ENCODE measurements at regions not wholly inside any gene's neighbourhood (a gene's known extent, or its start where the extent isn't known, plus 50 kb on each side); places are given as distances from the start of the nearest gene placed in this dataset.

DNA sequence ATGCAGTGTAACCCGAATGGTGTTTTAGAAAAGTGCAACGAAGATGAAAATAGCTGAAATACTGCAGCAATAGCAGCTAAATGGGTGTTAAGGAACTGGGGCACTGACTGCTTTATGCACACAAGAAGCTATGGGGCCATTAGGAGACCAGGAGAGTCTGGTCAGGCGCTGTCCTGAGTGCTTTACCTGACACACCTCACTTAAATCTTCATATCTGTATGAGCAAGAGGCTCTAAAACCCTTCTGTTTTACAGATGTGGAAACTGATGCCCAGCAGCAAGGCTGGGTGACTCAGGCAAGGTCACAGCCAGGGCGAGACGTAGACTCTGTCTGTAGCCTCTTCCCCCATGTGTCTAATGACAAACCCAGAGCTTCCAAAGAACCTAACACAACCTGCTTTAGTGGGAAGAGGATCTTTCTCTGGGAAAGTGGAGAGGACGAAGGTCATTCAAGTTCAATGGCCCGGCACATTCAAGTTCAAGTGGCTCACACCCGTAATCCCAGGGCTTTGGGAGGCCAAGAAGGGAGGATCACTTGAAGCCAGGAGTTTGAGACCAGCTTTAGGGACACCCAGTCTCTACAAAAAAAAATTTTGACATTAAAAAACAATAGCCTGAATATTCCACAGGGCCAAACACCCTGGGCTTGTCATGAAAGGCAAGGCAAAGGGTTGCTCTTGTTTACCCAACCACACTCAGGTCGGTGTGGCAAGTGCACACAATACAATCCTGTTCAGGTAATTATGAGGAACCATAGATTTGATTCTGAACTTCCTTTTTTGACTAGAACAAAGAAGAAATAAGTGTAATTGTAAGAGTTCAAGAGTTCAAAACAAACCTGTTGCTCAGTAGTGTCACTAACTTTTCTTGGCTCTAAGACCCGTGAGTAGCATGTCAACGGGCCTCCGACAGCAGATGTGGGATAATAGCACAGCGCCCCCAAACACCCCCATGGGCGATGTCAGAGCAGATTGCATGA, 53.7 kb upstream of the KLF6 start:
- in situ Hi-C loops (cut with HindIII; ENCODE audit: low sequenced_read_pairs) = no loop called here

DNA sequence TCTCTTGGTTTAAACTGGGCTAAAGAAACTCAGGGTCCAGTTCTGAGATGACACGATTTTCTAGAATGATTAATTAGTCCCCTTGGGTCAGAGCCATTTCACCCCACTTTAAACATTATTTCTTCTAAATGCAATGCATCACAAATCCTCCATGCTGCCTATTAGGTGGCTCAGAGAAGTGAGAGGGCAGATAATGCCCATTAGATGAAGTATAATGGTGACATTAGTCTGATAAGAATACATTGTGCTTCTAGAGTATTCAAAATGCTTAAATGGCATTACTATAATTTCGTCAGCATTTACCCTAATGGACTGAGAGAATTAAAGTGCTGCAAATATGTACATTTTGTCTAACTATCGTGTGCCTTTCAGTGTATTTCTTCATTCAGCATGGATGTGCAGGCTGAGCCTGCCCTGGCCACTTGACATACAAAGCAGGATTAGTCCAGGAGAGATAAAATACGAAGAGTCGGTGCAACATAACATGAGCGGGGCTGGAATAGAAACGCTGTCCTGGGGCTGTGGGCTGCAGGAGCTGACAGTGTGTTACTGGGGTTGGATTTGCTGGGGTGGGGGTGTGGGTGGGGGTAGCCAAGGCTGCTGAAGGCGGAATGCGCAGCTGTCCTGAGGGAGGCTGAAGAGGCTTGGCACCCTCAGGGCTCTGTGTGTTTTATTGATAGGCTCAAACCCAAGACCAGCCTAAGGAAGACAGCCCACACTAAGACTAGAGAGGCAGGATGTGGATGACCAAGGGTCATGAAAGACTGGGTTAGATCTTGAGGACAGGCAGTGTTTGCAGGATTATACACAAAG, 52.8 kb upstream of the KLF6 start:
- in situ Hi-C loops (cut with HindIII; ENCODE audit: low sequenced_read_pairs) = no loop called here

DNA sequence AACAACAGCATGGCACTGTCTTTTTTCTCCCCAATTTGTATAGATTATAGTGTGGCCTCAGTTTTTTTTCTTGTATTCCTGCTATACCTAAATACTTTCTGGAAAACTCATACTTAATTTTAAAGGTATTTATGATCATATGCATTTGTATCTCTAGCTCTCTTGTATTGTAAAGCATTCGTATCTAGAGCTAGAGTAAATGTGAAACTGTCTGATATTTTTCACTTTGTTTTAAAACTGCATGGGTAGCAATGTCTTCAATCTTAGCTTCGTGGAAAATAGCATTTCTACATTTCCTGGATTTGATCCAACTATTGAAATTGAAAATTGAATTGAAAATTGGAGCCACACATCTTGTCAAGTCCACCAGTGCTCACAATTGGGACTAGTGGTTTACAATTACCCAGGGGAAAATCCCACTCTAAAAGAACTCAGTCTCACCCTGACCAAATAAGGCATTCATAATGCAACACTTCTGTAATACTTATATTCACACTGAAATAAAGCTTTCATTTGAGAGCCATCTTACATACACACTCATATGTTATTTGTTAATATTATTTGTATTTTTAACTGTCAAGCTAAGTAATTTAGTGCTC, 51.3 kb upstream of the KLF6 start:
- in situ Hi-C loops (cut with HindIII; ENCODE audit: low sequenced_read_pairs) = no loop called here

DNA sequence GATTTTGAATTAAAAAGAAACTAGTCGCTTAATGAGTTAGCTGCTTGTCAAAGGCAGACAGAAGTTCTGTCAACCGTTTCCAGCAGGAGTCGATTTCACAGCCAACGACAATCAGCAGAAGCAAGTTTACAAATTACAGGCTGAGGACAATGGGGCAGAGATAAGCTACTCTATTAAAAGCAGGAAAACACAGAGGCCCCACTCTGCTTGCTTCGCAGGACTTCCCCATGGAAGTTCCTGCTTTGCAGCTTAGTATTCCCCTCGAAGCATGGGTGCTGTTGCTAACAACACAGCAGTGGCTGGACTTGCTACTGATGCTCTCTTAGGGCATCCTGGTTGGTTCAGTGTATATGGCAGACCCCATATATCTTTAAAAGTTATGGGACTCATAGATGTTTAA, 50.8 kb upstream of the KLF6 start:
- in situ Hi-C loops (cut with HindIII; ENCODE audit: low sequenced_read_pairs) = no loop called here

DNA sequence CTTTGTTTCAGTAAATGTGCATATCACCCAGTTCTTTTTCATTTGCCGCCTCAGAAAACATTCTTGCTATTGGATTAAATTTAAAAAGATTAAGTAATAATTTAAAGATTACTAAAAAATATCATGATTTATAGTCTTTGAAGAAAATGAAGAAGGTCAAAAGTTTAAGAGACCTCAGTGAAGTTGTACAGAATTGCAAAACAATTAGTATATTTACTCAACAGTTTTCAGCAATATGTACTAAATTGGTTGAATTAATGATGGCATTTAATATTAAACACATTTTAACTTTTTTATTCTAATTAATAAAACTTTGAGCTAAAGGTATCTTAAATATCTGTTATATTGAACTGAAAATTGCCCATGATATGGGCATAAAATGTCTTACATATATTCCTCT, 49.9 kb upstream of the KLF6 start:
- in situ Hi-C loops (cut with HindIII; ENCODE audit: low sequenced_read_pairs) = no loop called here
